HEK293T (cell line): ENCODE measurements at regions not wholly inside any gene's neighbourhood (a gene's known extent, or its start where the extent isn't known, plus 50 kb on each side); places are given as distances from the start of the nearest gene placed in this dataset.

Source experiments
- BHLHE40 ChIP-seq: fragments of 450-650 bp; IDR thresholded peaks from 2 replicates; pipeline ENCODE4 v1.6.1; 2016; ENCODE audit warnings: mild to moderate bottlenecking, moderate library complexity, borderline replicate concordance
- CTBP1 ChIP-seq: fragments of 450-650 bp; IDR thresholded peaks from 2 replicates; pipeline ENCODE4 v1.6.1; 2016; ENCODE audit warnings: borderline replicate concordance
- FOXM1 ChIP-seq: fragments of 450-650 bp; IDR thresholded peaks from 2 replicates; pipeline ENCODE4 v1.6.1; 2017; ENCODE audit warnings: mild to moderate bottlenecking, borderline replicate concordance
- LEF1 ChIP-seq: fragments of 450-650 bp; IDR thresholded peaks from 2 replicates; pipeline ENCODE4 v1.6.1; 2017; ENCODE audit warnings: mild to moderate bottlenecking, borderline replicate concordance
- SP1 ChIP-seq: fragments of 450-650 bp; IDR thresholded peaks from 2 replicates; pipeline ENCODE4 v1.6.1; 2017
- SUZ12 ChIP-seq: fragments of 450-650 bp; IDR thresholded peaks from 2 replicates; pipeline ENCODE4 v1.6.1; 2016; ENCODE audit warnings: mild to moderate bottlenecking

DNA sequence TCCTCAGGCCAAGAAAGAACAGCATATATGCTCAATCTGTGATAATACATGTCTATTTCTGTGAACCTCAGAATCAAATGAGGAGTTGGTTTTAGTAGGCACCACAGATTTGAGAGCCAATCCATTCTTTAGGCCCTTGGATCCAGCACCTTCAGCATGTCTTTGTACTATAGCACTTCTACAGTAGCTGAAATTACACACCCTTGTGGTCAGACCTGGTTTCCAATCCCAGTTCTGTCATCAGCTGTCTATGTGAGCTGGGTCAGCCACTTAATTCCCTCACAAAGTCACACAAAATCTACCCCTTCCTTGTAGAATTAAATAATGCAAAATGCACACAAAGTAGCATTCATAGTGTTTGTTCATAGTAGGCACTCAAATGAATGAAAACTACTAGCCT, 381.3 kb upstream of the LARGE1 start:
- no peak for TF ChIP-seq SUZ12
- TF ChIP-seq BHLHE40, result no peak
- no peak for TF ChIP-seq CTBP1
- TF ChIP-seq FOXM1, result no peak
- no peak for TF ChIP-seq SP1
- TF ChIP-seq LEF1, result no peak
